ENCODE measurements at regions not wholly inside any gene's neighbourhood (a gene's known extent, or its start where the extent isn't known, plus 50 kb on each side); places are given as distances from the start of the nearest gene placed in this dataset.
A peak's percentile ranks its signal among the peaks of the same experiment; 100 is the strongest.
"Not testable (repeated sequence)": the region's sequence is repeated elsewhere in the genome, so short reads cannot be mapped to it uniquely, and the experiment has no call there.

- H3K27ac ChIP-seq (ENCODE audit: low read depth, low read length); H3K4ac ChIP-seq (ENCODE audit: low read depth, low read length); H3K18ac ChIP-seq (ENCODE audit: low read length); H3K36me3 ChIP-seq (ENCODE audit: control insufficient read depth in 1 of 2, insufficient read depth in 2 of 2, low read length in 2 of 2); H4K12ac ChIP-seq (ENCODE audit: low read depth, low read length); H3K9me3 ChIP-seq (ENCODE audit: insufficient read depth, low read depth, low read length); H4K91ac ChIP-seq (ENCODE audit: low read depth, low read length); H3K4me2 ChIP-seq (ENCODE audit: low read length); H2BK5ac ChIP-seq (ENCODE audit: low read depth, low read length, poor library complexity); H4K8ac ChIP-seq (ENCODE audit: low read depth, low read length); H3K14ac ChIP-seq (ENCODE audit: low read length); H2BK120ac ChIP-seq (ENCODE audit: insufficient read depth, low read length, poor library complexity); H3K79me2 ChIP-seq (ENCODE audit: control insufficient read depth, insufficient read depth, low read length, poor library complexity); H3K4me1 ChIP-seq (ENCODE audit: control insufficient read depth in 1 of 2, insufficient read depth in 2 of 2, low read length in 2 of 2); H3K27me3 ChIP-seq (ENCODE audit: insufficient read depth, low read length); H2AK5ac ChIP-seq (ENCODE audit: low read length); H2AFZ ChIP-seq (ENCODE audit: insufficient read depth, low read length, poor library complexity); H3K79me1 ChIP-seq (ENCODE audit: low read length); H3K9ac ChIP-seq (ENCODE audit: low read length); H2BK12ac ChIP-seq (ENCODE audit: low read length); DNase-seq; H3K23ac ChIP-seq (ENCODE audit: low read length); H3K4me3 ChIP-seq (ENCODE audit: low read depth, low read length): not testable (repeated sequence)
- no CpG with 5 or more reads among the region's 2 CpGs for WGBS (ENCODE audit: extremely low coverage, insufficient coverage, insufficient read length)
These were observed 67.4 kb upstream of the SSTR4 start for GRCh38 chr20:22967706-22968105.

GRCh38 chr20:22969031-22969430 lies 66.1 kb upstream of the SSTR4 start:
- H3K9me3 ChIP-seq (ENCODE audit: insufficient read depth, low read depth, low read length); H3K79me2 ChIP-seq (ENCODE audit: control insufficient read depth, insufficient read depth, low read length, poor library complexity); H3K23ac ChIP-seq (ENCODE audit: low read length); H4K8ac ChIP-seq (ENCODE audit: low read depth, low read length); H3K27ac ChIP-seq (ENCODE audit: low read depth, low read length); H3K18ac ChIP-seq (ENCODE audit: low read length); H3K4me1 ChIP-seq (ENCODE audit: control insufficient read depth in 1 of 2, insufficient read depth in 2 of 2, low read length in 2 of 2); H3K14ac ChIP-seq (ENCODE audit: low read length); H2AFZ ChIP-seq (ENCODE audit: insufficient read depth, low read length, poor library complexity); H3K4me3 ChIP-seq (ENCODE audit: low read depth, low read length); H3K79me1 ChIP-seq (ENCODE audit: low read length); H4K91ac ChIP-seq (ENCODE audit: low read depth, low read length); H2BK12ac ChIP-seq (ENCODE audit: low read length); H4K12ac ChIP-seq (ENCODE audit: low read depth, low read length); H3K4ac ChIP-seq (ENCODE audit: low read depth, low read length); H3K27me3 ChIP-seq (ENCODE audit: insufficient read depth, low read length); H2BK120ac ChIP-seq (ENCODE audit: insufficient read depth, low read length, poor library complexity); DNase-seq; H2BK5ac ChIP-seq (ENCODE audit: low read depth, low read length, poor library complexity); H3K36me3 ChIP-seq (ENCODE audit: control insufficient read depth in 1 of 2, insufficient read depth in 2 of 2, low read length in 2 of 2); H3K9ac ChIP-seq (ENCODE audit: low read length); H2AK5ac ChIP-seq (ENCODE audit: low read length); H3K4me2 ChIP-seq (ENCODE audit: low read length): not testable (repeated sequence)
- WGBS (ENCODE audit: extremely low coverage, insufficient coverage, insufficient read length) = no CpG with 5 or more reads among the region's 1 CpG

- not testable (repeated sequence) for H3K79me2 ChIP-seq (ENCODE audit: control insufficient read depth, insufficient read depth, low read length, poor library complexity); H3K79me1 ChIP-seq (ENCODE audit: low read length); H2AFZ ChIP-seq (ENCODE audit: insufficient read depth, low read length, poor library complexity); H2BK12ac ChIP-seq (ENCODE audit: low read length); H3K9ac ChIP-seq (ENCODE audit: low read length); H4K8ac ChIP-seq (ENCODE audit: low read depth, low read length); H3K14ac ChIP-seq (ENCODE audit: low read length); H3K23ac ChIP-seq (ENCODE audit: low read length); H3K4me2 ChIP-seq (ENCODE audit: low read length); H2AK5ac ChIP-seq (ENCODE audit: low read length); H3K36me3 ChIP-seq (ENCODE audit: control insufficient read depth in 1 of 2, insufficient read depth in 2 of 2, low read length in 2 of 2); H4K12ac ChIP-seq (ENCODE audit: low read depth, low read length); H3K9me3 ChIP-seq (ENCODE audit: insufficient read depth, low read depth, low read length); DNase-seq; H3K27ac ChIP-seq (ENCODE audit: low read depth, low read length); H3K4me1 ChIP-seq (ENCODE audit: control insufficient read depth in 1 of 2, insufficient read depth in 2 of 2, low read length in 2 of 2); H3K4ac ChIP-seq (ENCODE audit: low read depth, low read length); H3K27me3 ChIP-seq (ENCODE audit: insufficient read depth, low read length); H2BK120ac ChIP-seq (ENCODE audit: insufficient read depth, low read length, poor library complexity); H4K91ac ChIP-seq (ENCODE audit: low read depth, low read length); H3K4me3 ChIP-seq (ENCODE audit: low read depth, low read length); H2BK5ac ChIP-seq (ENCODE audit: low read depth, low read length, poor library complexity); H3K18ac ChIP-seq (ENCODE audit: low read length)
- WGBS (ENCODE audit: extremely low coverage, insufficient coverage, insufficient read length) = no CpG with 5 or more reads among the region's 2 CpGs
These were observed 64.0 kb upstream of the SSTR4 start for GRCh38 chr20:22971077-22971476.

GRCh38 chr20:22974354-22974753 lies 60.8 kb upstream of the SSTR4 start:
- no peak overlapping the region for H2AFZ ChIP-seq (ENCODE audit: insufficient read depth, low read length, poor library complexity)
- no peak overlapping the region for H3K4ac ChIP-seq (ENCODE audit: low read depth, low read length)
- H3K9me3 ChIP-seq (ENCODE audit: insufficient read depth, low read depth, low read length) = peaks cover 2% of the 10 kb centered on the region
- H3K18ac ChIP-seq (ENCODE audit: low read length) = no peak overlapping the region
- no peaks in the 10 kb centered on the region for H3K4me1 ChIP-seq (ENCODE audit: control insufficient read depth in 1 of 2, insufficient read depth in 2 of 2, low read length in 2 of 2)
- no peak overlapping the region for H3K4me2 ChIP-seq (ENCODE audit: low read length)
- no peak overlapping the region for H4K12ac ChIP-seq (ENCODE audit: low read depth, low read length)
- H3K27me3 ChIP-seq (ENCODE audit: insufficient read depth, low read length) = no peaks in the 10 kb centered on the region
- H3K36me3 ChIP-seq (ENCODE audit: control insufficient read depth in 1 of 2, insufficient read depth in 2 of 2, low read length in 2 of 2) = no peaks in the 10 kb centered on the region
- H3K4me3 ChIP-seq (ENCODE audit: low read depth, low read length) = no peak overlapping the region
- no CpG with 5 or more reads among the region's 1 CpG for whole genome bisulfite sequencing (ENCODE audit: extremely low coverage, insufficient coverage, insufficient read length)
- no peak overlapping the region for H2BK5ac ChIP-seq (ENCODE audit: low read depth, low read length, poor library complexity)
- DNase-seq = peak; percentile 23 to 64
- no peak overlapping the region for H2AK5ac ChIP-seq (ENCODE audit: low read length)
- no peak overlapping the region for H3K14ac ChIP-seq (ENCODE audit: low read length)
- no peak overlapping the region for H4K91ac ChIP-seq (ENCODE audit: low read depth, low read length)
- no peaks in the 10 kb centered on the region for H3K79me2 ChIP-seq (ENCODE audit: control insufficient read depth, insufficient read depth, low read length, poor library complexity)
- no peak overlapping the region for H3K9ac ChIP-seq (ENCODE audit: low read length)
- no peak overlapping the region for H3K23ac ChIP-seq (ENCODE audit: low read length)
- no peak overlapping the region for H4K8ac ChIP-seq (ENCODE audit: low read depth, low read length)
- H3K27ac ChIP-seq (ENCODE audit: low read depth, low read length) = no peak overlapping the region
- H3K79me1 ChIP-seq (ENCODE audit: low read length) = no peaks in the 10 kb centered on the region
- H2BK120ac ChIP-seq (ENCODE audit: insufficient read depth, low read length, poor library complexity) = no peak overlapping the region
- H2BK12ac ChIP-seq (ENCODE audit: low read length) = no peak overlapping the region
